Dendritic cell treated with granulocyte-macrophage colony-stimulating factor and Interleukin-4, amounts not matched to agents 40 ng/mL and 50 ng/mL, for 4 days (primary cell): ENCODE measurements at regions not wholly inside any gene's neighbourhood (a gene's known extent, or its start where the extent isn't known, plus 50 kb on each side); places are given as distances from the start of the nearest gene placed in this dataset.
"Not testable (repeated sequence)": the region's sequence is repeated elsewhere in the genome, so short reads cannot be mapped to it uniquely, and the experiment has no call there.

Experiments used
- H3K27ac Mint-ChIP-seq: one replicate; pipeline ENCODE4 v1.8.0; 2022; ENCODE audit warnings: mild to moderate bottlenecking, mixed read lengths
- H3K27me3 Mint-ChIP-seq: one replicate; pipeline ENCODE4 v1.8.0; 2022; ENCODE audit warnings: mild to moderate bottlenecking, mixed read lengths
- H3K36me3 Mint-ChIP-seq: one replicate; pipeline ENCODE4 v1.8.0; 2022; ENCODE audit warnings: low read depth, mixed read lengths
- H3K4me1 Mint-ChIP-seq: one replicate; pipeline ENCODE4 v1.8.0; 2022; ENCODE audit warnings: low read depth, mixed read lengths
- H3K4me3 Mint-ChIP-seq: one replicate; pipeline ENCODE4 v1.8.0; 2022; ENCODE audit warnings: mild to moderate bottlenecking, moderate library complexity, mixed read lengths
- H3K9me3 Mint-ChIP-seq: one replicate; pipeline ENCODE4 v1.8.0; 2022; ENCODE audit warnings: mixed read lengths
- intact Hi-C: fragments of 100-400 bp; cut with micrococcal nuclease; formaldehyde crosslinking; loops from one replicate; pipeline ENCODE4 v1.15.0; 2022

DNA sequence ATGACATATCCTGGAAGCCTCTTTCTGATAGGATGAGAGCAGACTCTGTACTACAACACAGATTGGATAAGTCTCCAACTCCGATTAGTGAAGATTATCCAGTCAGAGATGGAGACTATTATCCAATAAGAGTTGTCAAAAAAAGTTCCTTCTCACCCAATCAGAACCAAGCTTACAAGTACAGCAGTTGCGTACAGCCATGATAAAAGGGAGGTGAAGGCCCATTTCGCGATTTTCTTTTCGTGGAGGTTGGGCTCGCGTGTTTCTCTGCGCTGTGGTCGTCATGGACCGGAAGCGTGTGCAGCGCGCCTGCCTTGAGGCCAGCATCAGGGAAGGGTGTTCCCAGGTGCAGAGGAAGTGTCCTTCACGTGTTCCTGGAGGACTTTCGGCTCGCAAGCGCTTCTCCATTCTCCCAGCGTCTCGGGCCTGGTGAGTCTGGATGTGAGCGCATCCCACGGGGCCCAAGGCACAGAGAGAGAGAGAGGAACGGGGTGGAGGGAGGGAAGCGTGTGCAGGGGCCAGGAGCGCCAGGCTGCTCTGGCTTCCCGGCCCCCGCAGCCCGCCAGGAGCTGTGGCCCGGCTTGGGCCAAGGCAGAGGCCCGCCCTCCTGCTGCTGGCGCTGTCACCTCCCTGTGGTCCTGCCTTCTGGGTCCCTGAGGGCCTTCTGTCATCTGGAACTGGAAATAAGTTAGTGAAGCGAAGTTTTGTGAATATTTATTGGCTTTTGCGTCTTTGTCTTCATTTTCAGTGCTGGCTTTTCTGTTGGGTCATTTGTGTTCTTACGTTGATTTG lies 53.9 kb downstream of the CDRT15L2 start:
- H3K27me3 Mint-ChIP-seq, H3K4me1 Mint-ChIP-seq: not testable (repeated sequence)

GRCh38 chr17:20640147-20640546 lies 60.6 kb downstream of the CDRT15L2 start:
- H3K4me1 Mint-ChIP-seq, H3K9me3 Mint-ChIP-seq, H3K27me3 Mint-ChIP-seq, H3K27ac Mint-ChIP-seq, H3K4me3 Mint-ChIP-seq, H3K36me3 Mint-ChIP-seq, intact Hi-C loops: not testable (repeated sequence)

More for the DNA sequence above, 53.9 kb downstream of the CDRT15L2 start:
- intact Hi-C loops, H3K4me3 Mint-ChIP-seq, H3K27ac Mint-ChIP-seq, H3K9me3 Mint-ChIP-seq, H3K36me3 Mint-ChIP-seq: not testable (repeated sequence)

DNA sequence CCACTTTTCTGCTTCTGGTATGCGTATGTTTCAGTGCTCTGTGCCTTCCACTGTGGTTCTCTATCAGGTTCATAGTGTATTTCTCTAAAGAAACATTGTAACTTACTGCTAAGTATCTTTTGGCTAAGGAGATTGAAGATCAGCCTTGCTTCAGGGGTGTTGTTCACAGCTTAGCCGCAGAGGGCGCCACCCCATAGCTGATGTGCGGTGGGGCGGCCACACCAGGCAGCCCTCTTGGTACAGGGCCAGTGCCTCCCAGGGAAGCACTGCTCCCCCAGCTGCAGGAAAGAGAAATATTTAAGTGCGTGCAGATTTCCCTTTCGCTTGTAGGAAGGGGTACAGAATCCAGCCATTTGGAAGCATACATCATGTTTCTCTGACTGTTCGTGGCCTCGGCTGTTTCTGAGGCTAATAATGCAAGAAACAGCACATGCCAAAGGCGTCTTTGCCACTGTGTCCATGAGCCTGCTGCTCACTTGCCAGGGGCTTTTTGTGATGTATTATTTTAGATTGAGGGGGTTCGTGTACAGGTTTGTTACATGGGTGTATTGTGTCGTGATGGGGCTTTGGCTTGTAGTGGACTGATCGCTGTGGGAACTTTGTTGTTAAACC lies 67.2 kb downstream of the CDRT15L2 start:
- H3K9me3 Mint-ChIP-seq, H3K27me3 Mint-ChIP-seq, H3K27ac Mint-ChIP-seq, H3K36me3 Mint-ChIP-seq, intact Hi-C loops, H3K4me3 Mint-ChIP-seq: not testable (repeated sequence)
- H3K4me1 Mint-ChIP-seq, result peaks cover 22% of the 10 kb centered on the region

- H3K27me3 Mint-ChIP-seq, intact Hi-C loops, H3K9me3 Mint-ChIP-seq, H3K36me3 Mint-ChIP-seq, H3K4me3 Mint-ChIP-seq: not testable (repeated sequence)
- H3K27ac Mint-ChIP-seq, result peak overlapping the region; percentile 47
- peaks cover 25% of the 10 kb centered on the region for H3K4me1 Mint-ChIP-seq
Measured at GRCh38 chr17:20649097-20649767, 69.7 kb downstream of the CDRT15L2 start.

DNA sequence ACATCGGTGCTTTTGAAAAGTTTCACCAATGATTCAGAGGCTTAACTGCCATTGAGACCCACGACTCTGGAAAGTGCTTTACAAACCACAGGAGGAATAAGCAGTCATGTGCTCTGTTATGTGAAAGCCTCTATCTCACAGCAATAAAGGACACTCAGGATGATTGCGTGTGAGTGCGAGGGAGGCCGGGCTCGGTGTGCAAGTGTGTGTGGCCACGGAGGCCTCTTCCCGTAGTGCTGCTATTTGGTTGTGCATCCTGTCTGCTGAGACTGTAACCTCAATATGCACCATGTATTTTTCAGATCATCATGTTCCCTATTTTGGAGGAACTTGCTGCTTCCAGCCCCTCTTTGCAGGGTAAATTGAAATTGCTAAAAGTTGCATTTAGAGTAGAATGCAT lies 71.5 kb downstream of the CDRT15L2 start:
- H3K9me3 Mint-ChIP-seq, H3K36me3 Mint-ChIP-seq, intact Hi-C loops, H3K27ac Mint-ChIP-seq, H3K27me3 Mint-ChIP-seq, H3K4me3 Mint-ChIP-seq: not testable (repeated sequence)
- peaks cover 25% of the 10 kb centered on the region for H3K4me1 Mint-ChIP-seq

DNA sequence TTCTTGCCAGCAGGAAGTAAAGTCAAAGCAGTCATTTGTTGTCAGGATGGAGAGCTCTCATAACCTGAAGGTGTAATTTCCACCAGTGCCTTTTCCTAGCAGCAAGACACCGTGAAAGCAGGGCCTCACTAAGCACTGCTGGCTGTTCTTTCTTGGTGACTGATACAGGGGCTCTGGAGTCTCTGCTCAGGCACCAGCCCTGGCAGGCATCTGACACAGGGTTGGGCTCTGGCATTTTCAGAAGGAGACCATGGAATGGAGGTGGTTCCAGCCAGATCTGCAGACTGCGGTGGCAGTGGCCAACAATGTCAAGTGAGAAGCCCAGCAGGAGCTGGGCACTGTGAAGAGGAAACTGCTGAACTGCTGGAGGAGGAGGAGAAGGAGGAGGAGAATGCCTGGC lies 72.2 kb downstream of the CDRT15L2 start:
- H3K36me3 Mint-ChIP-seq, H3K9me3 Mint-ChIP-seq, intact Hi-C loops, H3K27me3 Mint-ChIP-seq, H3K4me3 Mint-ChIP-seq: not testable (repeated sequence)
- H3K27ac Mint-ChIP-seq, result peak overlapping the region; percentile 15
- H3K4me1 Mint-ChIP-seq, result peaks cover 25% of the 10 kb centered on the region

DNA sequence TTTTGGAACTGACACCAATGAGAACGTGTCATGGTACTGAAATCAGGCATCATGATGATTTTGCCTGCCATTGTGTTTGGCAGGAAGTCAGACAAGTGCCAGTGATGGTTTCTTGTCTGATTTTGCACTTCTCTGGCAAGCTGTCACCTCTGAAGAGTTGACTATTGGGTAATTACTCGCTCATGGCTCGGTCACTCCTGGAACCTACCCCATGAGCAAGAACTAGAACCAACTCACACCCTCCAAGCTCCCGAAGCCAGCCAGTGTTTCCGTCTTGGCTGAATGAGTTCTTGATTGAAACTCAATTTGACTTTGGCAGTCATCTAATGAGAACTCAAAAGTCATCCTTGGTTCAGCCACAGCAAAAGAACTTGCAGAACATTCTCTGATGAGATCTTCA lies 73.9 kb downstream of the CDRT15L2 start:
- H3K27ac Mint-ChIP-seq, H3K4me3 Mint-ChIP-seq, intact Hi-C loops, H3K27me3 Mint-ChIP-seq, H3K9me3 Mint-ChIP-seq, H3K36me3 Mint-ChIP-seq: not testable (repeated sequence)
- peaks cover 25% of the 10 kb centered on the region for H3K4me1 Mint-ChIP-seq

DNA sequence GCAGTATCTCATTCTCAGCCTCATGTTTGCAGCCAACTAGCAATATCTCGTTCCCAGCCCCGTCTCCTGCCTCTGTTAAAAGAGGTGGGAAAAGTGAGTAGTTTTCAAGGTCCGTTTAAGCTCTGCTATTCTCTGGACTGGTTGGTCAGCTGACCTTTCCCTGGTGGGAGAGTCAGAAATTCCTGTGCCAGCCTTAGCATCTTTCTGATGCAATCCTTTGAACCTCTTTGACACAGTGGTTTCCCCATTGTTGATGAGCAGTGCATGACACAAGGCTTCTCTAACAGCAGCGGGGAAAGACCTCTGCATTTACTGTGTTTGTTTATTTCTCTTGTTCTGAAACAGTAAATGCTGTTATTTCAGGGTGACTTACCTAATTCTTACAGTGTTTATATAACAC lies 74.6 kb downstream of the CDRT15L2 start:
- intact Hi-C loops, result not testable (repeated sequence)

DNA sequence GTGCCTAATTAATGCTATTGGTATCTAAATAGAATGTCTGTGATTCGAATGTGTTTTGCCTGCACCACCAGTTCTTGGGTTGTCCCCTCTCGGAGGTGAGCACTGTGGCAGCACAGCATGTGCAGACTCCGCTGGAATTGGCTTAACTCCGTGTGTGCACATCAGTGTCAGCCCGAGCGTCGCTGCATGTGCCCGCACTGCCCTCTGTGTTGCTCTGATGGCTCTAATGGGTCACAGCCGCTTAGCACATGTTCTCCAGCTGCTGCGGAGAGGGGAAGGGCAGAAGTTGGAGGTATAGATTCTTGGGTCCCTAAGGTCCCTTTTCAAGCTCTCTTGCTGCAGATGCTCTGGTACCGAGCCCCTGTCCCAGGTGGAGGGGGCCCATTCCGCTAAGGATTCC lies 75.1 kb downstream of the CDRT15L2 start:
- H3K4me3 Mint-ChIP-seq, H3K36me3 Mint-ChIP-seq, H3K27me3 Mint-ChIP-seq, H3K27ac Mint-ChIP-seq, intact Hi-C loops, H3K9me3 Mint-ChIP-seq: not testable (repeated sequence)
- peaks cover 16% of the 10 kb centered on the region for H3K4me1 Mint-ChIP-seq

More for the DNA sequence above, 74.6 kb downstream of the CDRT15L2 start:
- not testable (repeated sequence) for H3K27ac Mint-ChIP-seq, H3K36me3 Mint-ChIP-seq, H3K4me3 Mint-ChIP-seq, H3K9me3 Mint-ChIP-seq, H3K27me3 Mint-ChIP-seq
- H3K4me1 Mint-ChIP-seq, result peaks cover 21% of the 10 kb centered on the region

GRCh38 chr17:20665103-20665955 lies 85.8 kb downstream of the CDRT15L2 start:
- peaks cover 16% of the 10 kb centered on the region for H3K4me1 Mint-ChIP-seq
- H3K27ac Mint-ChIP-seq, intact Hi-C loops, H3K27me3 Mint-ChIP-seq, H3K4me3 Mint-ChIP-seq, H3K36me3 Mint-ChIP-seq, H3K9me3 Mint-ChIP-seq: not testable (repeated sequence)

- H3K27me3 Mint-ChIP-seq, intact Hi-C loops, H3K9me3 Mint-ChIP-seq, H3K27ac Mint-ChIP-seq, H3K36me3 Mint-ChIP-seq, H3K4me3 Mint-ChIP-seq: not testable (repeated sequence)
- peaks cover 16% of the 10 kb centered on the region for H3K4me1 Mint-ChIP-seq
Measured at GRCh38 chr17:20666689-20667088, 87.2 kb downstream of the CDRT15L2 start.

- H3K27ac Mint-ChIP-seq, H3K27me3 Mint-ChIP-seq, H3K9me3 Mint-ChIP-seq, intact Hi-C loops, H3K36me3 Mint-ChIP-seq, H3K4me3 Mint-ChIP-seq: not testable (repeated sequence)
- peaks cover 16% of the 10 kb centered on the region for H3K4me1 Mint-ChIP-seq
Measured at GRCh38 chr17:20667712-20668111, 88.2 kb downstream of the CDRT15L2 start.

DNA sequence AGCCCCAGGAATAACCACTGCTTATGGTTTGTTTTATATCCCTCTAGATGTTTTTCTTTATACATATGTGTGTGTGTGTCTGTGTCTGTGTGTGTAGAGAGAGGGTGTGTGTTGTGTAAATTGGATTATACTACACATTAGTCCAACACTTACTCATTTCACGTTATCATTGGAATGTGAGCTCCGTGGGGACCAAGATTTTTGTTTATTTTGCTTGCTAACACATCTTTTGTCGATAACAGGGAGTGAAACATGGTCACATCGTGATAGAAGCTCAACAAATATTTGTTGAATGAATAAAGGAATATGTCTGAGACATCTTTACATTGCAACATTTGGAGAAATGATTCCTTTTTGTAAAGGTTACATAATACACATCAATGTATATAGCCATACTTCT lies 88.8 kb downstream of the CDRT15L2 start:
- H3K27me3 Mint-ChIP-seq, H3K36me3 Mint-ChIP-seq, H3K27ac Mint-ChIP-seq, intact Hi-C loops, H3K4me3 Mint-ChIP-seq, H3K9me3 Mint-ChIP-seq: not testable (repeated sequence)
- peaks cover 16% of the 10 kb centered on the region for H3K4me1 Mint-ChIP-seq

DNA sequence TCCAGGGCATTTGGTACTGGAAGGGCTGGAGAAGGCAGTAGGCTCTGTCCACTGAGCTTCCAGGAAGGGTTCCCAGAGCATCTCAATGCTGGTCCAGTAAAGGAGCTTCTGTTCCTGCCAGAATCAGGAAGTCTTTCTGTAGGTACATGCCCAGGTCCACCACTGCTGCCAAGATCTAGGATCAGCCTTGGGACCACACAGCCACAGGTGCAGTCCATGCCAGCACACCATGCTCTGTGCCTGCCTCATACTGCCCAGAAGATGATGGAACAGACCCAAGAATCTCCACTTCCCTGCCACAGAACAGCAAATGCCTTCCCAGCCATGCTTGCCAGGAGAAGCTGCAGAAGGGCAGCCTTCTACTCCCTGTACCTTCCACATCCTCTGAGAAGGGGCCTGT lies 89.3 kb downstream of the CDRT15L2 start:
- H3K4me1 Mint-ChIP-seq, result peaks cover 21% of the 10 kb centered on the region
- H3K27me3 Mint-ChIP-seq, H3K9me3 Mint-ChIP-seq, H3K4me3 Mint-ChIP-seq, H3K36me3 Mint-ChIP-seq, intact Hi-C loops, H3K27ac Mint-ChIP-seq: not testable (repeated sequence)
